ENCODE measurements at regions not wholly inside any gene's neighbourhood (a gene's known extent, or its start where the extent isn't known, plus 50 kb on each side); places are given as distances from the start of the nearest gene placed in this dataset.

GRCh38 chr13:22137361-22138050, 466.6 kb downstream of the FGF9 start:
- H3K36me3 ChIP-seq (replicated peaks in 1 of 2; ENCODE audit: control insufficient read depth in 1 of 2, insufficient read depth in 2 of 2, low read length in 1 of 2), result no peaks in the 10 kb centered on the region
- POLR2A ChIA-PET, result no interaction called here
- TF ChIP-seq FOXJ3 (CRISPR knock-in tag; IDR thresholded peaks at IDR 0.05) (no peak), MXI1 (IDR thresholded peaks at IDR 0.05; ENCODE audit: low read depth, low read length) (no peak), USF2 (IDR thresholded peaks at IDR 0.05; ENCODE audit: borderline replicate concordance, low read depth, low read length) (no peak), FOSL2 (IDR thresholded peaks at IDR 0.05; ENCODE audit: borderline replicate concordance, low read depth) (no peak), SMC3 (IDR thresholded peaks at IDR 0.05; ENCODE audit: low read depth, low read length) (no peak), ZBTB33 (IDR thresholded peaks at IDR 0.05; ENCODE audit: borderline replicate concordance, low read depth) (no peak), POLR2AphosphoS5 (IDR thresholded peaks at IDR 0.05; ENCODE audit: low read depth, low read length) (no peak), PBX3 (IDR thresholded peaks at IDR 0.05) (no peak), JUND (IDR thresholded peaks at IDR 0.05) (no peak), TEAD4 (IDR thresholded peaks at IDR 0.05; ENCODE audit: borderline replicate concordance, insufficient read depth) (no peak), NFIC (IDR thresholded peaks at IDR 0.05; ENCODE audit: borderline replicate concordance) (no peak), CTCF (IDR thresholded peaks at IDR 0.05) (no peak), FOXM1 (IDR thresholded peaks at IDR 0.05; ENCODE audit: low read depth) (no peak), IRF3 (IDR thresholded peaks at IDR 0.05; ENCODE audit: low read depth, low read length) (no peak), MEF2A (IDR thresholded peaks at IDR 0.05; ENCODE audit: borderline replicate concordance, low read depth) (no peak), CHD2 (IDR thresholded peaks at IDR 0.05; ENCODE audit: low read length, partially characterized antibody) (no peak)
- no peak overlapping the region for H3K9ac ChIP-seq
- H3K9me3 ChIP-seq, result no peaks in the 10 kb centered on the region
- H3K4me3 ChIP-seq (ENCODE audit: low read depth in 2 of 2, low read length in 1 of 2), result no peak overlapping the region
- H3K9me2 ChIP-seq, result no peaks in the 10 kb centered on the region
- H3K4me2 ChIP-seq, result no peak overlapping the region
- no peak for DNase-seq
- WGBS (ENCODE audit: low lambda C conversion rate), result 3% methylated on average over 4 of the region's 4 CpGs
- no peaks in the 10 kb centered on the region for H3F3A ChIP-seq (replicated peaks; ENCODE audit: insufficient read depth)
- CTCF ChIA-PET, result no interaction called here
- H3K4me1 ChIP-seq (ENCODE audit: control insufficient read depth in 1 of 2, insufficient read depth in 2 of 2, low read depth in 1 of 2, low read length in 1 of 2), result no peaks in the 10 kb centered on the region
- H4K20me1 ChIP-seq (ENCODE audit: insufficient read depth), result no peaks in the 10 kb centered on the region
- H3K27me3 ChIP-seq (ENCODE audit: insufficient read depth), result no peaks in the 10 kb centered on the region
- no peaks in the 10 kb centered on the region for H3K79me2 ChIP-seq (ENCODE audit: insufficient read depth)
- H3K27ac ChIP-seq (ENCODE audit: low read depth in 2 of 2, low read length in 1 of 2), result no peak overlapping the region
- H2AFZ ChIP-seq (ENCODE audit: low read depth), result no peak overlapping the region

All from SK-N-SH (cell line).